ENCODE measurements at regions not wholly inside any gene's neighbourhood (a gene's known extent, or its start where the extent isn't known, plus 50 kb on each side); places are given as distances from the start of the nearest gene placed in this dataset.

- H3K9ac ChIP-seq (ENCODE audit: insufficient read depth, low read length) = no peak overlapping the region
- no peak overlapping the region for H3K4me3 ChIP-seq (replicated peaks in 1 of 4; ENCODE audit: control extremely low read depth in 1 of 4, insufficient read depth in 1 of 4, low read depth in 3 of 4, low read length in 4 of 4)
- no peaks in the 10 kb centered on the region for H3K79me2 ChIP-seq (ENCODE audit: control insufficient read depth, insufficient read depth, low read length)
- no peaks in the 10 kb centered on the region for H3K36me3 ChIP-seq (ENCODE audit: control insufficient read depth, insufficient read depth, low read length)
- no peaks in the 10 kb centered on the region for H3K27me3 ChIP-seq (ENCODE audit: control insufficient read depth, insufficient read depth, low read length)
- H3K27ac ChIP-seq (ENCODE audit: insufficient read depth, low read length) = no peak overlapping the region
- no peaks in the 10 kb centered on the region for H3K9me3 ChIP-seq (ENCODE audit: control insufficient read depth, insufficient read depth, low read depth, low read length)
- no peaks in the 10 kb centered on the region for H4K20me1 ChIP-seq (ENCODE audit: control insufficient read depth, extremely low read depth, insufficient read depth, low read length)
- H3K4me2 ChIP-seq (ENCODE audit: extremely low read depth, insufficient read depth, low read length) = no peak overlapping the region
- H2AFZ ChIP-seq (ENCODE audit: low read length) = no peak overlapping the region
- peaks cover 13% of the 10 kb centered on the region for H3K4me1 ChIP-seq (ENCODE audit: control insufficient read depth, extremely low read depth, insufficient read depth, low read length)
- DNase-seq (ENCODE audit: low read depth in 2 of 2) = no peak
- TF ChIP-seq CTCF (conservative IDR thresholded peaks at IDR 0.05 in 1 of 2, IDR thresholded peaks at IDR 0.05 in 1 of 2; ENCODE audit: low read depth in 1 of 2, low read length in 2 of 2) (no peak), EZH2 (IDR thresholded peaks at IDR 0.05; ENCODE audit: low read length, missing control alignments) (no peak)
These were observed 437.1 kb downstream of the HTR7 start for GRCh38 chr10:90420637-90421318.

GRCh38 chr10:90421874-90422273 lies 436.0 kb downstream of the HTR7 start:
- DNase-seq (ENCODE audit: low read depth in 2 of 2) = no peak
- no peak overlapping the region for H3K4me2 ChIP-seq (ENCODE audit: extremely low read depth, insufficient read depth, low read length)
- no peaks in the 10 kb centered on the region for H3K27me3 ChIP-seq (ENCODE audit: control insufficient read depth, insufficient read depth, low read length)
- H2AFZ ChIP-seq (ENCODE audit: low read length) = no peak overlapping the region
- no peaks in the 10 kb centered on the region for H3K9me3 ChIP-seq (ENCODE audit: control insufficient read depth, insufficient read depth, low read depth, low read length)
- no peaks in the 10 kb centered on the region for H3K36me3 ChIP-seq (ENCODE audit: control insufficient read depth, insufficient read depth, low read length)
- H3K27ac ChIP-seq (ENCODE audit: insufficient read depth, low read length) = no peak overlapping the region
- no peak for TF ChIP-seq CTCF (conservative IDR thresholded peaks at IDR 0.05 in 1 of 2, IDR thresholded peaks at IDR 0.05 in 1 of 2; ENCODE audit: low read depth in 1 of 2, low read length in 2 of 2)
- no peak for TF ChIP-seq EZH2 (IDR thresholded peaks at IDR 0.05; ENCODE audit: low read length, missing control alignments)
- peaks cover 13% of the 10 kb centered on the region for H3K4me1 ChIP-seq (ENCODE audit: control insufficient read depth, extremely low read depth, insufficient read depth, low read length)
- H3K9ac ChIP-seq (ENCODE audit: insufficient read depth, low read length) = no peak overlapping the region
- no peaks in the 10 kb centered on the region for H4K20me1 ChIP-seq (ENCODE audit: control insufficient read depth, extremely low read depth, insufficient read depth, low read length)
- H3K79me2 ChIP-seq (ENCODE audit: control insufficient read depth, insufficient read depth, low read length) = no peaks in the 10 kb centered on the region
- H3K4me3 ChIP-seq (replicated peaks in 1 of 4; ENCODE audit: control extremely low read depth in 1 of 4, insufficient read depth in 1 of 4, low read depth in 3 of 4, low read length in 4 of 4) = no peak overlapping the region

- H3K27ac ChIP-seq (ENCODE audit: insufficient read depth, low read length) = no peak overlapping the region
- peak in 1 of 2 donors; percentile 68 for DNase-seq (ENCODE audit: low read depth in 2 of 2)
- no peaks in the 10 kb centered on the region for H4K20me1 ChIP-seq (ENCODE audit: control insufficient read depth, extremely low read depth, insufficient read depth, low read length)
- no peak overlapping the region for H3K4me2 ChIP-seq (ENCODE audit: extremely low read depth, insufficient read depth, low read length)
- H3K27me3 ChIP-seq (ENCODE audit: control insufficient read depth, insufficient read depth, low read length) = no peaks in the 10 kb centered on the region
- no peaks in the 10 kb centered on the region for H3K9me3 ChIP-seq (ENCODE audit: control insufficient read depth, insufficient read depth, low read depth, low read length)
- H3K4me1 ChIP-seq (ENCODE audit: control insufficient read depth, extremely low read depth, insufficient read depth, low read length) = no peaks in the 10 kb centered on the region
- no peak for TF ChIP-seq CTCF (conservative IDR thresholded peaks at IDR 0.05 in 1 of 2, IDR thresholded peaks at IDR 0.05 in 1 of 2; ENCODE audit: low read depth in 1 of 2, low read length in 2 of 2)
- no peak for TF ChIP-seq EZH2 (IDR thresholded peaks at IDR 0.05; ENCODE audit: low read length, missing control alignments)
- no peak overlapping the region for H3K9ac ChIP-seq (ENCODE audit: insufficient read depth, low read length)
- H3K4me3 ChIP-seq (replicated peaks in 1 of 4; ENCODE audit: control extremely low read depth in 1 of 4, insufficient read depth in 1 of 4, low read depth in 3 of 4, low read length in 4 of 4) = no peak overlapping the region
- no peaks in the 10 kb centered on the region for H3K79me2 ChIP-seq (ENCODE audit: control insufficient read depth, insufficient read depth, low read length)
- H3K36me3 ChIP-seq (ENCODE audit: control insufficient read depth, insufficient read depth, low read length) = no peaks in the 10 kb centered on the region
- no peak overlapping the region for H2AFZ ChIP-seq (ENCODE audit: low read length)
These were observed 433.1 kb downstream of the HTR7 start for GRCh38 chr10:90424730-90425129.

Data from fibroblast of lung (primary cell).